GM23338 (cell line): ENCODE measurements at regions not wholly inside any gene's neighbourhood (a gene's known extent, or its start where the extent isn't known, plus 50 kb on each side); places are given as distances from the start of the nearest gene placed in this dataset.

Experiments
- ATAC-seq: fragments of 200-7000 bp; cut with Tn5 transposase; 3 replicates; pipeline ENCODE4 v1.9.1; 2020
- DNase-seq: peaks from one replicate; pipeline ENCODE4 v3.0.0-alpha.2; 2015; ENCODE audit warnings: low spot score
- H2AFZ ChIP-seq: fragments of 200-600 bp; sonication (generic); 2 replicates; pipeline ENCODE4 v1.8.0; 2016; ENCODE audit warnings: antibody characterized with exemption, mild to moderate bottlenecking, moderate library complexity
- H3F3A ChIP-seq: fragments of 200-600 bp; sonication (generic); replicated peaks from 2 replicates; pipeline ENCODE4 v1.8.0; 2017; ENCODE audit warnings: antibody characterized with exemption, mixed run types, low read depth
- H3K27ac ChIP-seq: fragments of 200-600 bp; sonication (generic); 2 replicates; pipeline ENCODE4 v1.6.1; 2016; ENCODE audit warnings: low read depth
- H3K27me3 ChIP-seq: fragments of 200-600 bp; sonication (generic); 2 replicates; pipeline ENCODE4 v1.8.0; 2016; ENCODE audit warnings: mild to moderate bottlenecking, mixed run types, moderate library complexity; ENCODE audit not compliant: insufficient read depth
- H3K36me3 ChIP-seq: fragments of 200-600 bp; sonication (generic); 2 replicates; pipeline ENCODE4 v1.8.0; 2016; ENCODE audit warnings: mild to moderate bottlenecking; ENCODE audit not compliant: insufficient read depth
- H3K4me1 ChIP-seq: fragments of 200-600 bp; sonication (generic); 2 replicates; pipeline ENCODE4 v1.8.0; 2016; ENCODE audit warnings: mild to moderate bottlenecking, moderate library complexity; ENCODE audit not compliant: insufficient read depth
- H3K4me2 ChIP-seq: fragments of 200-600 bp; sonication (generic); 2 replicates; pipeline ENCODE4 v1.7.1; 2017; ENCODE audit warnings: mixed run types
- H3K4me3 ChIP-seq: fragments of 200-600 bp; sonication (generic); 2 replicates; pipeline ENCODE4 v1.6.1; 2016; ENCODE audit warnings: mixed run types
- H3K79me2 ChIP-seq: fragments of 200-600 bp; sonication (generic); replicated peaks from 2 replicates; pipeline ENCODE4 v1.8.0; 2017; ENCODE audit warnings: mild to moderate bottlenecking; ENCODE audit not compliant: insufficient read depth
- H3K9me2 ChIP-seq: fragments of 200-600 bp; sonication (generic); 2 replicates; pipeline ENCODE4 v1.8.0; 2017; ENCODE audit not compliant: insufficient read depth
- H4K20me1 ChIP-seq: fragments of 200-600 bp; sonication (generic); replicated peaks from 2 replicates; pipeline ENCODE4 v1.8.0; 2017; ENCODE audit warnings: mild to moderate bottlenecking; ENCODE audit not compliant: insufficient read depth
- H3K27ac Mint-ChIP-seq: 2 replicates; pipeline ENCODE4 v1.8.0; 2020; ENCODE audit warnings: inconsistent platforms, mild to moderate bottlenecking, moderate library complexity, mixed read lengths
- H3K27me3 Mint-ChIP-seq: 3 replicates; pipeline ENCODE4 v1.8.0; 2022; ENCODE audit warnings: low read depth, mild to moderate bottlenecking, moderate library complexity, mixed read lengths, inconsistent platforms; ENCODE audit not compliant: insufficient read depth, poor library complexity
- H3K36me3 Mint-ChIP-seq: 3 replicates; pipeline ENCODE4 v1.8.0; 2021; ENCODE audit warnings: low read depth, mild to moderate bottlenecking, inconsistent platforms, moderate library complexity, mixed read lengths
- H3K4me1 Mint-ChIP-seq: 3 replicates; pipeline ENCODE4 v1.8.0; 2020; ENCODE audit warnings: mild to moderate bottlenecking, inconsistent platforms, mixed read lengths
- H3K4me3 Mint-ChIP-seq: 3 replicates; pipeline ENCODE4 v1.8.0; 2021; ENCODE audit warnings: moderate library complexity, mild to moderate bottlenecking, inconsistent platforms, mixed read lengths
- H3K9me3 Mint-ChIP-seq: 3 replicates; pipeline ENCODE4 v1.8.0; 2020; ENCODE audit warnings: moderate library complexity, mild to moderate bottlenecking, inconsistent platforms, mixed read lengths
- CREB1 ChIP-seq: fragments of 250-450 bp; sonication (Bioruptor Pico); IDR thresholded peaks from 2 replicates; pipeline ENCODE4 v1.5.0; 2020; ENCODE audit warnings: low read depth, mild to moderate bottlenecking, moderate library complexity
- EZH2 ChIP-seq: fragments of 200-600 bp; sonication (generic); IDR thresholded peaks from one replicate; pipeline ENCODE4 v1.8.0; 2017; ENCODE audit warnings: antibody characterized with exemption, mild to moderate bottlenecking, low read depth; ENCODE audit not compliant: unreplicated experiment
- EZH2phosphoT487 ChIP-seq: fragments of 200-600 bp; sonication (generic); IDR thresholded peaks from one replicate; pipeline ENCODE4 v1.8.1; 2018; ENCODE audit warnings: antibody characterized with exemption; ENCODE audit not compliant: unreplicated experiment
- JUNB ChIP-seq: IDR thresholded peaks from one replicate; pipeline ENCODE4 v1.6.1; 2016; ENCODE audit warnings: antibody characterized with exemption; ENCODE audit not compliant: unreplicated experiment
- NANOG ChIP-seq: IDR thresholded peaks from 2 replicates; pipeline ENCODE4 v1.6.1; 2016; ENCODE audit warnings: antibody characterized with exemption, borderline replicate concordance
- POLR2AphosphoS5 ChIP-seq: IDR thresholded peaks from 2 replicates; pipeline ENCODE4 v1.6.1; 2016; ENCODE audit warnings: antibody characterized with exemption, low read depth
- STAT1 ChIP-seq: IDR thresholded peaks from one replicate; pipeline ENCODE4 v1.6.1; 2016; ENCODE audit warnings: antibody characterized with exemption; ENCODE audit not compliant: unreplicated experiment
- ZNF114 ChIP-seq: fragments of 250-450 bp; sonication (Bioruptor Pico); IDR thresholded peaks from 2 replicates; pipeline ENCODE4 v1.5.0; 2020; ENCODE audit warnings: mild to moderate bottlenecking, moderate library complexity
- ZNF331 ChIP-seq: fragments of 250-450 bp; sonication (Bioruptor Pico); IDR thresholded peaks from 2 replicates; pipeline ENCODE4 v1.5.0; 2020; ENCODE audit warnings: low read depth, mild to moderate bottlenecking, moderate library complexity
- TF ChIP-seq, protein P1 (sequence below): IDR thresholded peaks from 2 replicates; pipeline ENCODE4 v1.6.1; 2016; ENCODE audit warnings: antibody characterized with exemption
- TF ChIP-seq, protein P2 (sequence below), 2 experiments: fragments of 200-600 bp in 1 of 2; sonication (generic) in 1 of 2; conservative IDR thresholded peaks; 2 replicates each; pipeline versions ENCODE4 v1.5.1 to v1.6.1; 2016 to 2017; ENCODE audit warnings: antibody characterized with exemption in 2 of 2, low read depth in 2 of 2, mild to moderate bottlenecking in 2 of 2, moderate library complexity in 1 of 2
- TF ChIP-seq, protein P3 (sequence below): IDR thresholded peaks from one replicate; pipeline ENCODE4 v1.6.1; 2018; ENCODE audit warnings: antibody characterized with exemption; ENCODE audit not compliant: unreplicated experiment
- TF ChIP-seq, protein P4 (sequence below): fragments of 250-450 bp; sonication (Bioruptor Pico); IDR thresholded peaks from 2 replicates; pipeline ENCODE4 v1.5.0; 2020; ENCODE audit warnings: mild to moderate bottlenecking, moderate library complexity

DNA sequence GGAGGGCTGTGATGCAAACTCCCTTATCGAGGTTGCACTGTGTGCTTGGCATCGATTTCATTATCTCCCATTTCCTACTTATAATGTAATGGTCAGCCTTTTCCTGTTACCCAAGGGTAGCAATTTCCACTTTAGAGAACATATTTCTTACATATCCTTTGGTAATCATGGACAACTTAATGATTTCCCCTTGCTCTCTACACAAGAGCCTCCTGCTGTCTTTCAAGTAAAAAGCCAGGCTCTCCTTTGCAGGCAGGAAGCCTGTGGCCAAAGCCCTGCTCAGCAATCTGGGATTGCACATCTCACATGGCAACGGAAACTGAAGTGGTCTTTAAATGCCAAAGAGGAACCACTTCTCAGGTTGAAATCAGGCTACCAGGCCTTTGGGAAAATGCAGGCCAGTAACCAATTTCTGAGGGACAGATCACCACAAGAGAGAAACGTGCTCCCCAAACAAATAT lies 86.7 kb upstream of the IKZF1 start:
- Mint-ChIP-seq H3K4me1 (no peaks in the 10 kb centered on the region), H3K4me3 (no peak overlapping the region), H3K36me3 (peaks cover 3% of the 10 kb centered on the region; the same call in 2 of the 3 replicates), H3K27me3 (peaks cover 4% of the 10 kb centered on the region), H3K27ac (no peak overlapping the region), H3K9me3 (peaks cover 3% of the 10 kb centered on the region)
- ATAC-seq (no peak), DNase-seq (no peak)
- Histone ChIP-seq H3K36me3 (no peaks in the 10 kb centered on the region), H3K9me2 (no peaks in the 10 kb centered on the region; the same call in 1 of the 2 replicates), H2AFZ (no peak overlapping the region), H3K4me1 (no peaks in the 10 kb centered on the region), H3K4me2 (no peak overlapping the region), H3F3A (no peaks in the 10 kb centered on the region), H4K20me1 (no peaks in the 10 kb centered on the region), H3K4me3 (no peak overlapping the region), H3K79me2 (no peaks in the 10 kb centered on the region), H3K27me3 (no peaks in the 10 kb centered on the region), H3K27ac (no peak overlapping the region)
- TF ChIP-seq, protein P1, sequence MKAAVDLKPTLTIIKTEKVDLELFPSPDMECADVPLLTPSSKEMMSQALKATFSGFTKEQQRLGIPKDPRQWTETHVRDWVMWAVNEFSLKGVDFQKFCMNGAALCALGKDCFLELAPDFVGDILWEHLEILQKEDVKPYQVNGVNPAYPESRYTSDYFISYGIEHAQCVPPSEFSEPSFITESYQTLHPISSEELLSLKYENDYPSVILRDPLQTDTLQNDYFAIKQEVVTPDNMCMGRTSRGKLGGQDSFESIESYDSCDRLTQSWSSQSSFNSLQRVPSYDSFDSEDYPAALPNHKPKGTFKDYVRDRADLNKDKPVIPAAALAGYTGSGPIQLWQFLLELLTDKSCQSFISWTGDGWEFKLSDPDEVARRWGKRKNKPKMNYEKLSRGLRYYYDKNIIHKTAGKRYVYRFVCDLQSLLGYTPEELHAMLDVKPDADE: no peak
- TF ChIP-seq STAT1 (no peak), NANOG (no peak), EZH2phosphoT487 (no peak), EZH2 (no peak), CREB1 (no peak), JUNB (no peak), ZNF114 (no peak), POLR2AphosphoS5 (no peak), ZNF331 (CRISPR knock-in tag) (no peak)
- TF ChIP-seq, protein P2, sequence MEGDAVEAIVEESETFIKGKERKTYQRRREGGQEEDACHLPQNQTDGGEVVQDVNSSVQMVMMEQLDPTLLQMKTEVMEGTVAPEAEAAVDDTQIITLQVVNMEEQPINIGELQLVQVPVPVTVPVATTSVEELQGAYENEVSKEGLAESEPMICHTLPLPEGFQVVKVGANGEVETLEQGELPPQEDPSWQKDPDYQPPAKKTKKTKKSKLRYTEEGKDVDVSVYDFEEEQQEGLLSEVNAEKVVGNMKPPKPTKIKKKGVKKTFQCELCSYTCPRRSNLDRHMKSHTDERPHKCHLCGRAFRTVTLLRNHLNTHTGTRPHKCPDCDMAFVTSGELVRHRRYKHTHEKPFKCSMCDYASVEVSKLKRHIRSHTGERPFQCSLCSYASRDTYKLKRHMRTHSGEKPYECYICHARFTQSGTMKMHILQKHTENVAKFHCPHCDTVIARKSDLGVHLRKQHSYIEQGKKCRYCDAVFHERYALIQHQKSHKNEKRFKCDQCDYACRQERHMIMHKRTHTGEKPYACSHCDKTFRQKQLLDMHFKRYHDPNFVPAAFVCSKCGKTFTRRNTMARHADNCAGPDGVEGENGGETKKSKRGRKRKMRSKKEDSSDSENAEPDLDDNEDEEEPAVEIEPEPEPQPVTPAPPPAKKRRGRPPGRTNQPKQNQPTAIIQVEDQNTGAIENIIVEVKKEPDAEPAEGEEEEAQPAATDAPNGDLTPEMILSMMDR (conservative IDR thresholded peaks at IDR 0.05; ENCODE audit: low read depth in 2 of 2): no peak
- TF ChIP-seq, protein P3, sequence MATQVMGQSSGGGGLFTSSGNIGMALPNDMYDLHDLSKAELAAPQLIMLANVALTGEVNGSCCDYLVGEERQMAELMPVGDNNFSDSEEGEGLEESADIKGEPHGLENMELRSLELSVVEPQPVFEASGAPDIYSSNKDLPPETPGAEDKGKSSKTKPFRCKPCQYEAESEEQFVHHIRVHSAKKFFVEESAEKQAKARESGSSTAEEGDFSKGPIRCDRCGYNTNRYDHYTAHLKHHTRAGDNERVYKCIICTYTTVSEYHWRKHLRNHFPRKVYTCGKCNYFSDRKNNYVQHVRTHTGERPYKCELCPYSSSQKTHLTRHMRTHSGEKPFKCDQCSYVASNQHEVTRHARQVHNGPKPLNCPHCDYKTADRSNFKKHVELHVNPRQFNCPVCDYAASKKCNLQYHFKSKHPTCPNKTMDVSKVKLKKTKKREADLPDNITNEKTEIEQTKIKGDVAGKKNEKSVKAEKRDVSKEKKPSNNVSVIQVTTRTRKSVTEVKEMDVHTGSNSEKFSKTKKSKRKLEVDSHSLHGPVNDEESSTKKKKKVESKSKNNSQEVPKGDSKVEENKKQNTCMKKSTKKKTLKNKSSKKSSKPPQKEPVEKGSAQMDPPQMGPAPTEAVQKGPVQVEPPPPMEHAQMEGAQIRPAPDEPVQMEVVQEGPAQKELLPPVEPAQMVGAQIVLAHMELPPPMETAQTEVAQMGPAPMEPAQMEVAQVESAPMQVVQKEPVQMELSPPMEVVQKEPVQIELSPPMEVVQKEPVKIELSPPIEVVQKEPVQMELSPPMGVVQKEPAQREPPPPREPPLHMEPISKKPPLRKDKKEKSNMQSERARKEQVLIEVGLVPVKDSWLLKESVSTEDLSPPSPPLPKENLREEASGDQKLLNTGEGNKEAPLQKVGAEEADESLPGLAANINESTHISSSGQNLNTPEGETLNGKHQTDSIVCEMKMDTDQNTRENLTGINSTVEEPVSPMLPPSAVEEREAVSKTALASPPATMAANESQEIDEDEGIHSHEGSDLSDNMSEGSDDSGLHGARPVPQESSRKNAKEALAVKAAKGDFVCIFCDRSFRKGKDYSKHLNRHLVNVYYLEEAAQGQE: no peak
- TF ChIP-seq, protein P4, sequence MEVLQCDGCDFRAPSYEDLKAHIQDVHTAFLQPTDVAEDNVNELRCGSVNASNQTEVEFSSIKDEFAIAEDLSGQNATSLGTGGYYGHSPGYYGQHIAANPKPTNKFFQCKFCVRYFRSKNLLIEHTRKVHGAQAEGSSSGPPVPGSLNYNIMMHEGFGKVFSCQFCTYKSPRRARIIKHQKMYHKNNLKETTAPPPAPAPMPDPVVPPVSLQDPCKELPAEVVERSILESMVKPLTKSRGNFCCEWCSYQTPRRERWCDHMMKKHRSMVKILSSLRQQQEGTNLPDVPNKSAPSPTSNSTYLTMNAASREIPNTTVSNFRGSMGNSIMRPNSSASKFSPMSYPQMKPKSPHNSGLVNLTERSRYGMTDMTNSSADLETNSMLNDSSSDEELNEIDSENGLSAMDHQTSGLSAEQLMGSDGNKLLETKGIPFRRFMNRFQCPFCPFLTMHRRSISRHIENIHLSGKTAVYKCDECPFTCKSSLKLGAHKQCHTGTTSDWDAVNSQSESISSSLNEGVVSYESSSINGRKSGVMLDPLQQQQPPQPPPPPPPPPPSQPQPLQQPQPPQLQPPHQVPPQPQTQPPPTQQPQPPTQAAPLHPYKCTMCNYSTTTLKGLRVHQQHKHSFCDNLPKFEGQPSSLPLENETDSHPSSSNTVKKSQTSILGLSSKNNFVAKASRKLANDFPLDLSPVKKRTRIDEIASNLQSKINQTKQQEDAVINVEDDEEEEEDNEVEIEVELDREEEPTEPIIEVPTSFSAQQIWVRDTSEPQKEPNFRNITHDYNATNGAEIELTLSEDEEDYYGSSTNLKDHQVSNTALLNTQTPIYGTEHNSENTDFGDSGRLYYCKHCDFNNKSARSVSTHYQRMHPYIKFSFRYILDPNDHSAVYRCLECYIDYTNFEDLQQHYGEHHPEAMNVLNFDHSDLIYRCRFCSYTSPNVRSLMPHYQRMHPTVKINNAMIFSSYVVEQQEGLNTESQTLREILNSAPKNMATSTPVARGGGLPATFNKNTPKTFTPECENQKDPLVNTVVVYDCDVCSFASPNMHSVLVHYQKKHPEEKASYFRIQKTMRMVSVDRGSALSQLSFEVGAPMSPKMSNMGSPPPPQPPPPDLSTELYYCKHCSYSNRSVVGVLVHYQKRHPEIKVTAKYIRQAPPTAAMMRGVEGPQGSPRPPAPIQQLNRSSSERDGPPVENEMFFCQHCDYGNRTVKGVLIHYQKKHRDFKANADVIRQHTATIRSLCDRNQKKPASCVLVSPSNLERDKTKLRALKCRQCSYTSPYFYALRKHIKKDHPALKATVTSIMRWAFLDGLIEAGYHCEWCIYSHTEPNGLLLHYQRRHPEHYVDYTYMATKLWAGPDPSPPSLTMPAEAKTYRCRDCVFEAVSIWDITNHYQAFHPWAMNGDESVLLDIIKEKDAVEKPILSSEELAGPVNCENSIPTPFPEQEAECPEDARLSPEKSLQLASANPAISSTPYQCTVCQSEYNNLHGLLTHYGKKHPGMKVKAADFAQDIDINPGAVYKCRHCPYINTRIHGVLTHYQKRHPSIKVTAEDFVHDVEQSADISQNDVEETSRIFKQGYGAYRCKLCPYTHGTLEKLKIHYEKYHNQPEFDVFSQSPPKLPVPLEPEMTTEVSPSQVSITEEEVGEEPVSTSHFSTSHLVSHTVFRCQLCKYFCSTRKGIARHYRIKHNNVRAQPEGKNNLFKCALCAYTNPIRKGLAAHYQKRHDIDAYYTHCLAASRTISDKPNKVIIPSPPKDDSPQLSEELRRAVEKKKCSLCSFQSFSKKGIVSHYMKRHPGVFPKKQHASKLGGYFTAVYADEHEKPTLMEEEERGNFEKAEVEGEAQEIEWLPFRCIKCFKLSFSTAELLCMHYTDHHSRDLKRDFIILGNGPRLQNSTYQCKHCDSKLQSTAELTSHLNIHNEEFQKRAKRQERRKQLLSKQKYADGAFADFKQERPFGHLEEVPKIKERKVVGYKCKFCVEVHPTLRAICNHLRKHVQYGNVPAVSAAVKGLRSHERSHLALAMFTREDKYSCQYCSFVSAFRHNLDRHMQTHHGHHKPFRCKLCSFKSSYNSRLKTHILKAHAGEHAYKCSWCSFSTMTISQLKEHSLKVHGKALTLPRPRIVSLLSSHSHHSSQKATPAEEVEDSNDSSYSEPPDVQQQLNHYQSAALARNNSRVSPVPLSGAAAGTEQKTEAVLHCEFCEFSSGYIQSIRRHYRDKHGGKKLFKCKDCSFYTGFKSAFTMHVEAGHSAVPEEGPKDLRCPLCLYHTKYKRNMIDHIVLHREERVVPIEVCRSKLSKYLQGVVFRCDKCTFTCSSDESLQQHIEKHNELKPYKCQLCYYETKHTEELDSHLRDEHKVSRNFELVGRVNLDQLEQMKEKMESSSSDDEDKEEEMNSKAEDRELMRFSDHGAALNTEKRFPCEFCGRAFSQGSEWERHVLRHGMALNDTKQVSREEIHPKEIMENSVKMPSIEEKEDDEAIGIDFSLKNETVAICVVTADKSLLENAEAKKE: no peak
